Loucy (cell line): ENCODE measurements at regions not wholly inside any gene's neighbourhood (a gene's known extent, or its start where the extent isn't known, plus 50 kb on each side); places are given as distances from the start of the nearest gene placed in this dataset.

Experiments
- H2AFZ ChIP-seq: fragments of 200-600 bp; sonication (generic); 2 replicates; pipeline ENCODE4 v1.6.0; 2016; ENCODE audit warnings: antibody characterized with exemption, mild to moderate bottlenecking, low read length, moderate library complexity
- H3F3A ChIP-seq: fragments of 200-600 bp; 2 replicates; pipeline ENCODE4 v1.6.0; 2016; ENCODE audit warnings: antibody characterized with exemption, low read depth, mild to moderate bottlenecking
- H3K27me3 ChIP-seq: fragments of 200-600 bp; sonication (generic); 2 replicates; pipeline ENCODE4 v1.6.1; 2014; ENCODE audit warnings: low read length, mild to moderate bottlenecking; ENCODE audit not compliant: insufficient read depth, poor library complexity, severe bottlenecking
- H3K36me3 ChIP-seq: fragments of 200-600 bp; sonication (generic); 2 replicates; pipeline ENCODE4 v1.6.1; 2016; ENCODE audit warnings: low read length; ENCODE audit not compliant: insufficient read depth
- H3K4me1 ChIP-seq: fragments of 200-600 bp; sonication (generic); 2 replicates; pipeline ENCODE4 v1.5.1; 2014; ENCODE audit warnings: low read length, mild to moderate bottlenecking; ENCODE audit not compliant: insufficient read depth, poor library complexity, severe bottlenecking
- H3K4me2 ChIP-seq: fragments of 200-600 bp; sonication (generic); 2 replicates; pipeline ENCODE4 v1.6.0; 2014; ENCODE audit warnings: antibody characterized with exemption, low read length, low read depth, mild to moderate bottlenecking; ENCODE audit not compliant: poor library complexity, severe bottlenecking
- H3K4me3 ChIP-seq: fragments of 200-600 bp; sonication (generic); 2 replicates; pipeline ENCODE4 v1.5.1; 2014; ENCODE audit warnings: low read length, mild to moderate bottlenecking, mixed read lengths; ENCODE audit not compliant: poor library complexity, severe bottlenecking
- H3K79me2 ChIP-seq: fragments of 200-600 bp; sonication (generic); 2 replicates; pipeline ENCODE4 v1.6.1; 2014; ENCODE audit warnings: low read length; ENCODE audit not compliant: insufficient read depth
- H3K9ac ChIP-seq: fragments of 200-600 bp; sonication (generic); 2 replicates; pipeline ENCODE4 v1.6.0; 2014; ENCODE audit warnings: mild to moderate bottlenecking, low read depth, low read length, moderate library complexity; ENCODE audit not compliant: poor library complexity, severe bottlenecking
- H3K9me2 ChIP-seq: fragments of 200-600 bp; sonication (generic); replicated peaks from 2 replicates; pipeline ENCODE4 v1.6.1; 2016; ENCODE audit warnings: low read depth, low read length, mixed read lengths
- H3K9me3 ChIP-seq: fragments of 200-600 bp; sonication (generic); 2 replicates; pipeline ENCODE4 v1.6.1; 2014; ENCODE audit warnings: mild to moderate bottlenecking, antibody characterized with exemption, low read length, low read depth; ENCODE audit not compliant: insufficient read depth
- H4K20me1 ChIP-seq: fragments of 200-600 bp; sonication (generic); 2 replicates; pipeline ENCODE4 v1.6.0; 2014; ENCODE audit warnings: antibody characterized with exemption, low read length, mild to moderate bottlenecking; ENCODE audit not compliant: insufficient read depth, poor library complexity, severe bottlenecking
- EZH2phosphoT487 ChIP-seq: fragments of 200-600 bp; IDR thresholded peaks from 2 replicates; pipeline ENCODE4 v1.6.1; 2018; ENCODE audit warnings: antibody characterized with exemption, mild to moderate bottlenecking, moderate library complexity, borderline replicate concordance
- TF ChIP-seq, protein P1 (sequence below): fragments of 200-600 bp; sonication (generic); conservative IDR thresholded peaks from 2 replicates; pipeline ENCODE4 v1.5.1; 2014; ENCODE audit warnings: mild to moderate bottlenecking, antibody characterized with exemption, low read length

GRCh38 chr2:120592084-120592483 is 143.6 kb upstream of the GLI2 start:
- Histone ChIP-seq H3K4me1 (no peaks in the 10 kb centered on the region), H3F3A (no peaks in the 10 kb centered on the region), H3K4me2 (no peak overlapping the region), H2AFZ (no peak overlapping the region), H3K9me3 (no peaks in the 10 kb centered on the region), H3K36me3 (no peaks in the 10 kb centered on the region), H3K9me2 (no peaks in the 10 kb centered on the region), H4K20me1 (no peaks in the 10 kb centered on the region), H3K79me2 (no peaks in the 10 kb centered on the region), H3K4me3 (no peak overlapping the region), H3K27me3 (no peaks in the 10 kb centered on the region), H3K9ac (no peak overlapping the region)
- TF ChIP-seq, protein P1, sequence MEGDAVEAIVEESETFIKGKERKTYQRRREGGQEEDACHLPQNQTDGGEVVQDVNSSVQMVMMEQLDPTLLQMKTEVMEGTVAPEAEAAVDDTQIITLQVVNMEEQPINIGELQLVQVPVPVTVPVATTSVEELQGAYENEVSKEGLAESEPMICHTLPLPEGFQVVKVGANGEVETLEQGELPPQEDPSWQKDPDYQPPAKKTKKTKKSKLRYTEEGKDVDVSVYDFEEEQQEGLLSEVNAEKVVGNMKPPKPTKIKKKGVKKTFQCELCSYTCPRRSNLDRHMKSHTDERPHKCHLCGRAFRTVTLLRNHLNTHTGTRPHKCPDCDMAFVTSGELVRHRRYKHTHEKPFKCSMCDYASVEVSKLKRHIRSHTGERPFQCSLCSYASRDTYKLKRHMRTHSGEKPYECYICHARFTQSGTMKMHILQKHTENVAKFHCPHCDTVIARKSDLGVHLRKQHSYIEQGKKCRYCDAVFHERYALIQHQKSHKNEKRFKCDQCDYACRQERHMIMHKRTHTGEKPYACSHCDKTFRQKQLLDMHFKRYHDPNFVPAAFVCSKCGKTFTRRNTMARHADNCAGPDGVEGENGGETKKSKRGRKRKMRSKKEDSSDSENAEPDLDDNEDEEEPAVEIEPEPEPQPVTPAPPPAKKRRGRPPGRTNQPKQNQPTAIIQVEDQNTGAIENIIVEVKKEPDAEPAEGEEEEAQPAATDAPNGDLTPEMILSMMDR = no peak
- no peak for TF ChIP-seq EZH2phosphoT487

DNA sequence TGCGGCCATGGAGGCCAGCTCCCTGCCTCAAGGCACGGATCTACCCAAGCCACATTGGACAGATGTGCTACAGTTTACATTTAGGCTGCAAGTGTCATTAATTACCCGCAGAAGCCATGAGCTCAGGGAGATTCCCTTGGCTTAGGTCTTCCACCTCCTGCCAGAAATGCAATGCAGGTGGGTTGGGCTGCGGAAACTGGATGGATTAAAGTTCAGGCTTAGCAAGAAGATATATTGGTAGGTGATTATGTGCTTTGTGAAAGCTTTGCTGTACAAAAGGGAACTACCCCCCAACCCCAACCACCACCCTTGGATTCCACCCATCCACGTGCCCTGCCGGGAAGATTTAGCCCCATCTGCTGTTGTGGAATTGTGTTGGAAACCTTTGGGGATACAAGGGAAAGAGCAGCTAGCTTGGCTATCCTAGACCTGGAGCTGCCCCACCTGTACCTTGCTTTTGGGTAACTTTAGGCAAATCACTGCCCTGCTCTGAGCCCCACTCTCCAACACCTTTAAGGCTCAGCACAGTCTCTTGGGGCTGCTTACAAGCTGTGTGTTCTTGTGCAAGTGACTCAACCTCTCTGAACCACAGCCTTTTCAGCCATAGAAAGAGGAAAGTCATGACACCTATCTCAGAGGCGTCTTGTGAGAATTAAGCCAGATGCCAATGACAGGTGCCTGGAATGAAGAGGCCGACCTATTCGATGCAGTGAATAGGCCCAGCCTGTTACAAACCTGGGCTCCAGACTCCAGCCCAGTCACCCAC is 141.6 kb upstream of the GLI2 start:
- no peak for TF ChIP-seq EZH2phosphoT487
- TF ChIP-seq, protein P1 = no peak

DNA sequence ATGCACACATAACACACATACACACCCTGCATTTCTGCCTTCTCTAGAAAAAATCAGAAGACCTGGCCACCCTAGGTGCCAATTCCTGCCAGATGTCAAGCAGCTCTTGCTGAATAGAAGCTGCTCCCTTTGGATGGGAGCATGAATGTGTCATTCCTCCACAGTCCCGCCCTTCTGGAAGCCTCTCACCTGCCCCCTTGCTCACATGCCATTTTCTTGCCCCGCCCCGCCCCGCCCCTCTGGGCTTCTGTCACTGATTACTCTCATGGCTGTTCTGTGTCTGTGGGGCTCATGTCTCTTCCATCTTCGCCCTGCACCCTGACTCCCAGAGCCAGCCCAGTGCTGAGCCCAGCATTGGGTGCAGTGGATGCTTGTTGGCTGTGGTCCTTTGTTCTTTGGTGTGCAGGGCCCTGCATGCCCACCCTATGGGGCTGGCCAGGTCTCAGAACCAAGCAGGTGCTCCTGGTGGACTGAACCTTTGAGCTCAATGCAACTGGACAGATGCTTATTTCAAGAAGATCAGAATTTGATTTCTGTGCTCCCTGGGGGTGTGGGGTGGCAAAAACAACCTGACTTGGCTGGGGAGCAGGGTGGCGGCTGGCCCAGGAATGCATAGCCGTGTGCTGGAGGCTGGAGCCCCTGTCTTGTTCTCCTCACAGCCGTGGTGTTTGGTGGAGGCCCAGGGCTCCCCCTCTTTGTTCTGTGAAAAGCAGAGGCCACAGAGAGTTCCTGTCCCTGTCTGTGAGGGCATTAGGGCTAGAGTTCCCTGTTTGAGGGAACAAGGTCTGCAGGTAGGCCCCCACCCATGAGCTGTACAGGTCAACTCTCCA is 140.6 kb upstream of the GLI2 start:
- Histone ChIP-seq H4K20me1 (no peaks in the 10 kb centered on the region), H3K36me3 (no peaks in the 10 kb centered on the region), H3K79me2 (no peaks in the 10 kb centered on the region), H3F3A (no peaks in the 10 kb centered on the region), H2AFZ (no peak overlapping the region), H3K4me1 (no peaks in the 10 kb centered on the region), H3K4me3 (no peak overlapping the region), H3K9me2 (no peaks in the 10 kb centered on the region), H3K9ac (no peak overlapping the region), H3K4me2 (no peak overlapping the region), H3K27me3 (no peaks in the 10 kb centered on the region), H3K9me3 (no peaks in the 10 kb centered on the region)
- no peak for TF ChIP-seq EZH2phosphoT487
- TF ChIP-seq, protein P1 = no peak

More for the DNA sequence above, 141.6 kb upstream of the GLI2 start:
- Histone ChIP-seq H3K9me3 (no peaks in the 10 kb centered on the region), H2AFZ (no peak overlapping the region), H3K4me2 (no peak overlapping the region), H3K9me2 (no peaks in the 10 kb centered on the region), H3K9ac (no peak overlapping the region), H3K27me3 (no peaks in the 10 kb centered on the region), H3K36me3 (no peaks in the 10 kb centered on the region), H3K4me1 (no peaks in the 10 kb centered on the region), H3K4me3 (no peak overlapping the region), H4K20me1 (no peaks in the 10 kb centered on the region), H3F3A (no peaks in the 10 kb centered on the region), H3K79me2 (no peaks in the 10 kb centered on the region)
